ENCODE measurements at regions not wholly inside any gene's neighbourhood (a gene's known extent, or its start where the extent isn't known, plus 50 kb on each side); places are given as distances from the start of the nearest gene placed in this dataset.

DNA sequence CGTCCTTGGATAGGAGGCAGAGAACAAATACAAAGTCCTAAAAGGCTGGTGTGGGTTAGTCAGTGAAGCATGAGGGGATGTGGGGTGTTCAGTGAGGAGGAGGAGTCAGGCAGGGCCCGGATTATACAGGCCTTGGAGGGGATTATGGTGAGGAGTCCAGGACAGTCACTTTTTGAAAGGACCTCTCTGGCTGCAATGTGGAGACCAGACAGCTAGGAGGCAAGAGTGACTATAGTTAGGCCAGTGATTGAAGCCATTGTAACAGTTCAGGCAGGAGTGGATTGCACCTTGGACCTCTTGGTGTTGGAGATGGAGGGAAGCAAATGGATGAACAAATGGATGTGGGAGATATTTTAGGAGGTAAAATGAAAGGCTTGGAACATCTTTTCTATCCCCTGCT is 115.8 kb downstream of the C1orf94 start:
- no peak for TF ChIP-seq EZH2 (IDR thresholded peaks at IDR 0.05)
- no peak for TF ChIP-seq FOSL1 (IDR thresholded peaks at IDR 0.05; ENCODE audit: low read depth)
- TF ChIP-seq RAD21 (IDR thresholded peaks at IDR 0.05; ENCODE audit: low read depth), result no peak
- TF ChIP-seq, protein P1, sequence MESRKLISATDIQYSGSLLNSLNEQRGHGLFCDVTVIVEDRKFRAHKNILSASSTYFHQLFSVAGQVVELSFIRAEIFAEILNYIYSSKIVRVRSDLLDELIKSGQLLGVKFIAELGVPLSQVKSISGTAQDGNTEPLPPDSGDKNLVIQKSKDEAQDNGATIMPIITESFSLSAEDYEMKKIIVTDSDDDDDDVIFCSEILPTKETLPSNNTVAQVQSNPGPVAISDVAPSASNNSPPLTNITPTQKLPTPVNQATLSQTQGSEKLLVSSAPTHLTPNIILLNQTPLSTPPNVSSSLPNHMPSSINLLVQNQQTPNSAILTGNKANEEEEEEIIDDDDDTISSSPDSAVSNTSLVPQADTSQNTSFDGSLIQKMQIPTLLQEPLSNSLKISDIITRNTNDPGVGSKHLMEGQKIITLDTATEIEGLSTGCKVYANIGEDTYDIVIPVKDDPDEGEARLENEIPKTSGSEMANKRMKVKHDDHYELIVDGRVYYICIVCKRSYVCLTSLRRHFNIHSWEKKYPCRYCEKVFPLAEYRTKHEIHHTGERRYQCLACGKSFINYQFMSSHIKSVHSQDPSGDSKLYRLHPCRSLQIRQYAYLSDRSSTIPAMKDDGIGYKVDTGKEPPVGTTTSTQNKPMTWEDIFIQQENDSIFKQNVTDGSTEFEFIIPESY (IDR thresholded peaks at IDR 0.05; ENCODE audit: extremely low read depth, insufficient replicate concordance, low read length), result no peak
- no peak for TF ChIP-seq ZNF274 (IDR thresholded peaks at IDR 0.05; ENCODE audit: low read depth, low read length)
- no peak for TF ChIP-seq ATF3 (IDR thresholded peaks at IDR 0.05)
- TF ChIP-seq CTCF (IDR thresholded peaks at IDR 0.05 in 2 of 3, conservative IDR thresholded peaks at IDR 0.05 in 1 of 3; ENCODE audit: borderline replicate concordance in 1 of 3, insufficient read depth in 1 of 3, low read depth in 2 of 3, low read length in 2 of 3), result peak in 2 of 3 experiments; percentile 19 to 22; a peak in 1 of 6 replicates
- no TSS peak for BruUV-seq (replicated peaks)
- ChIA-PET RAD21 (ENCODE audit: low non-redundant PET in 1 of 2, low total read pairs in 2 of 2, uncharacterized antibody in 2 of 2, unreplicated experiment in 2 of 2) (no interaction called here), POLR2A (no interaction called here), CTCF (no interaction called here)
- DNase-seq (ENCODE audit: low read depth, low spot score) (no peak), ATAC-seq (no peak)
- Histone ChIP-seq H3K4me1 (ENCODE audit: control insufficient read depth in 1 of 2, insufficient read depth in 2 of 2, low read length in 2 of 2) (no peaks in the 10 kb centered on the region), H3K79me2 (ENCODE audit: insufficient read depth, low read length) (no peaks in the 10 kb centered on the region), H4K20me1 (ENCODE audit: insufficient read depth) (no peaks in the 10 kb centered on the region), H3K27ac (ENCODE audit: low read depth, low read length) (no peak overlapping the region), H3K36me3 (ENCODE audit: control insufficient read depth in 1 of 2, insufficient read depth in 2 of 2, low read length in 2 of 2) (no peaks in the 10 kb centered on the region), H3K4me2 (ENCODE audit: low read length) (no peak overlapping the region), H3K27me3 (ENCODE audit: insufficient read depth, low read length) (peaks cover 25% of the 10 kb centered on the region; the same call in 1 of the 2 replicates), H3K9ac (ENCODE audit: low read length) (no peak overlapping the region), H2AFZ (ENCODE audit: low read depth, low read length, poor library complexity, severe bottlenecking) (no peak overlapping the region), H3K4me3 (replicated peaks in 1 of 2; ENCODE audit: low read depth in 1 of 2, low read length in 2 of 2) (no peak overlapping the region), H3K9me3 (ENCODE audit: control insufficient read depth in 1 of 2, insufficient read depth in 1 of 2, low read depth in 1 of 2, low read length in 2 of 2) (no peaks in the 10 kb centered on the region), H3K9me2 (ENCODE audit: insufficient read depth) (no peaks in the 10 kb centered on the region)
- intact Hi-C loops (cut with micrococcal nuclease), result no loop called here

Measured in HCT116 (cell line).